Inflammatory macrophage (primary cell): ENCODE measurements at regions not wholly inside any gene's neighbourhood (a gene's known extent, or its start where the extent isn't known, plus 50 kb on each side); places are given as distances from the start of the nearest gene placed in this dataset.
A peak's percentile ranks its signal among the peaks of the same experiment; 100 is the strongest.

Experiments
- DNase-seq, 2 donors: peaks; one replicate each; pipeline ENCODE4 v3.0.0-alpha.2; 2020 to 2022

DNA sequence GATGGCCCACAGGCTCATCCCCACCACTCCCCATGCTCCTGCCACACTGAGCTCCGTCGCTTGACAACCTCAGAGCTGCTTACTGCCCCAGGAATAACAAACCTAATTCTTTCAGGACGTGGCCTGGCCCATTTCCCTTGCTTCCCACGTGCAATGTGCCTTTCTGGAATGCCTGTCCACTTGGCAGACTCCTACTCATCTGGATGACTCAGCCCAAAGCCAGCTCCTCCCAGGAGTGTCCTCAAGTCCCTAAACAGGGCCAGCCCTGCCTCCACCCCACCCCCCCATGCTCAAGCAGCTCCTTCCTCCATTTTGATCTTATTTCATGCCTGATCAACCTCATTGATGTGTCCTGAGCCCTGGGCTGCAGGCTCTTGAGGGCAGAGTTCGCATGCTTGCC lies 164.9 kb upstream of the RNF32 start:
- no peak for DNase-seq

GRCh38 chr7:156475179-156475578 lies 165.4 kb upstream of the RNF32 start:
- no peak for DNase-seq

DNA sequence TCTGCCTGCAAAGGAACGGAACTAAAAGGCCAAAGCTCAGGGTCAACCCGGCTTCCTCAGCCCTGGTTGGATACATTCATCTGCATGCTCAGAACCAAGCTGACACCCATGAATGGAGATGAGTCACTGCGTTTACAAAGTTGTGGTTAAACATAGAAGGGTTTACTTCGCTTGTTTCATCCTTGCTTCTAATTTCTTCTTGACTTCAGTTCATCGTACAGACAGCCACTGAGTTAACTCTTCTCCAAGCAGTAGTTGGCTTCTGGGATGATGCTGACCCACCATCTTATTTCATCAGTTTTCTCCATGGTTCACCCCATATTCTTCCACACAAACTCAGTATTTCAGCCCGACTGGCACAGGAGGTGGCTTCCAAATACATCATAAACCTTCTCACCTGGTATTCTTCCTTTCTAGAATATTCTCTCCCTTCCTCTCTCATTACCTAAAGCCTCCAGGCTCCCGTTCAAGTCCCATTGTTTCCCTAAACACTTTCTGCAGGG lies 166.3 kb upstream of the RNF32 start:
- DNase-seq, result peak; percentile 5 to 12

DNA sequence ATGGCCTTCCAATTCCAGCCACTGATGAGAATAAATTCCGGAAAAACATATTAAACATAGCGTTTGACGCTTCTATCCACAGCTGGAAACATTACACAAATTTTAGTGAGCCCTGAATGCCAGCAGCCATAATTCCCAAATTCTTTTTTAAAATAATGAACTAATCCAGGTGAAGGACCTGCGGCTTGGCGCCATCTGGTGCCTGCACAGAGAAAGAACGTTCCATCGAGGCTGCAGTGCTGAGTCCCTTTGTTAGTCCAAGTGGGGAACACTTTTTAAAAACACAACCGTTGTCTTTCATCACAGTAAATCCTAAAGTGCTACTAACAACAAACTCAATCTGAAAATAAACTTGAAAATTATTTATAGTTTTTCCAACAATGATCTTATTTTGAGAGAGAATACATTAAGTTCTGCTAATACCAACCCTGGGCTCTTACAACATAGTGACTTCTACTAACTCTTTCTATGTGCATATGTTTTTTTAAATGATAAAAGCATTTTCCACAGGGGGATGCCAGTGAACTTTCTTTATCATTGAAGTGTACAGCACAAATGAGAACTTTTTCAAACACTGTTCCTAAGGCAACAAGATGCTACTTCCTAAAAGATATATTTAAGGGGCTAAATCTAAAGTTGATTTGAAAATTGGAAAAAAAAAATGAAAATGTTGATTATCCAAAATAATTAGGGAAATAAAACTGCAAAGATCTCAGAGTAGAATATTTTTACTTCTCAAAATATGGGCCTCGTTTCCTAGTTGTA lies 166.9 kb upstream of the RNF32 start:
- peak in 1 of 2 donors; percentile 32 for DNase-seq

GRCh38 chr7:156472267-156472666 lies 168.3 kb upstream of the RNF32 start:
- DNase-seq, result no peak

DNA sequence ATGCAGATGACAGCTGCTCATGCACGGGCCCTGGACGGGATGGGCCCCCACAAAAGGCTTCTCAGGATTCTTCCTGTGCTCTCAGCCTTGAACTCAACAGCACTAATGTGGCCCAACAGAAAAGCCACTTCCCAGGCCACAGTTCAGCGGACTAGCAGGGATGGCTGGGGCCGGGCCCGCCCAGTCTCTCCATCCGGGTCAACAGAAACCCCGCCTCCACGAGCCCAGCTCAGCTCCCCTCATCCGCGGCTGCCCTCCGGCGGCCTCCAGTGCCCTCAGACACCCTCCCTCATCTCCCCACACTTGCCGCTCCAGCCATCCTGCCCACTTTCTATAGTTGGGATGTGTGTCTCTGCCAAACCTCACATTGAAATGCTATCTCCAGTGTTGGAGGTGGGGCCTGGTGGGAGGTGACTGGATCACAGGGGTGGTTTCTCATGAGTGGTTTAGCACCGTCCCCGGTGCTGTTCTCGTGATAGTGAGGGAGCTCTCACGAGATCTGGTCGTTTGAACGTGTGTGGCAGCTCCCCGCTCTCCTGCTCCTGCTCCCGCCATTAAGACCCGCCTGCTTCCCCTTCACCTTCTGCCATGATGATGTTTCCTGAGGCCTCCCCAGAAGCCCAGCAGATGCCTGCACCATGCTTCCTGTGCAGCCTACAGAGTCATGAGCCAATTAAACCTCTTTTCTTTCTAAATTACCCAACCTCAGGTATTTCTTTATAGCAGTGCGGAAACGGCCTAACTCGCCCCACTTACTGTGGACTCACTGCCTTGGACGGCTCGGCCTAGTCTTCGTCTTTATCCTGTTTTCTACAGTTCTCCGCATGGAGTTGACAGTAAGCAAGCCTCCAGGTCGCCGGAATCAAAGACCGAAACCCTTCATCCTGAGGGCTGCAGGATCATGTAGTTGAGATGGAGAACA lies 169.9 kb upstream of the RNF32 start:
- no peak for DNase-seq

GRCh38 chr7:156466955-156467625 lies 173.5 kb upstream of the RNF32 start:
- DNase-seq, result no peak

GRCh38 chr7:156466272-156466671 lies 174.3 kb upstream of the RNF32 start:
- no peak for DNase-seq

DNA sequence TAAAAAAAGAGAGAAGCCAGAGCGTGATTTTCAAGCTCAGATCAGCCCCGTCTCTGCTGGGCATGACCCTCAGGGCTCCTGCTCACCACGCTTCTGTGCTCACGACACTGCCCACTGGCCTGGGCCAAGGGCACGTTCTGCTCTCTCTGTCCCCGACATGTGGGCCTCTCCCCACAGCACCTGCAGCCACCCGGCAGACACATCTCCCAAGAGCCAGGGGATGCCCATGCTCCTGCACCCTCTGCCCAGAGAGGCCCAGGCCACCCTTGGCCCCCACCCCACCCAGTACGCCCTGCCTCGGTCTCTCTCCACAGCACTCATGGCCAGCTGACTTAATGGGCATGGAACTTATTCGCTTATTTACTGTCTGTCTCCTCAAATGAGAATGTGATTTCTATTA lies 175.4 kb upstream of the RNF32 start:
- DNase-seq, result no peak

DNA sequence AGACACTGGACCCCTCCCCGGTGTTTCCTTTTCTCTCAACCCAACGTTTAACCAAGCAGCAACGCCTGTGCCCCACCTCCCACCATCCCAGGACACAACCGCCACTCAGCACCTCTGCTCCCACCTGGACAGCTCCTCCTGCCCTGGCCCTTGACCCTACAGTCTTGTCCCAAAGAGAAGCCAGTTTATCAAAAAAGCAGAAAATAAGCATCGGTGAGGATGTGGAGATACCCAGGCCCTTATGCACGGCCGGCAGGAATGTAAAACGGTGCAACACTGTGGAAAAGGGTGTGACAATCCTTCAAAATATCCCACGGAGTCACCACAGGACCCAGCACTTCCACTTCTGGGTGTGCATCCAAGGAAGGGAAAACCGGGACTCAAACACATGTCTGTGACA lies 176.2 kb upstream of the RNF32 start:
- DNase-seq, result no peak

DNA sequence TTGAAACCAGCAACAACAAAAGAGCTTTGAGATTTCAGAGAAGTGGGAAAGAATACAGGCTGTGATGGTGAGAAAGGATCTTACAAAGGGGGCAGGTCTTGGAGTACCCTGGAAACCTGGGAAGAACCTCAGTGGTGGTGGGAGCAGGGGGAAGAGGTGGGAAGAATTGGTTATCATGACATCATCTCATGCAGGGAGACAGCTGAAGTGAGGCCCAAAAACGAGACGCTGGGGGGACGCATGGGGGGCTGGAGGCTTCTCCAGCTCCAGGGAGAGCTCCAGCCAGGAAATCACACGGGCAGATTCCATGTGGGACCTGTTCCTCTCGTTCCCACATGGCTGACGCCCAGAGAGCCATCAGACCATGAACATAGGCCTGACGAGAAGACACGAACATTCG lies 177.3 kb upstream of the RNF32 start:
- no peak for DNase-seq

- no peak for DNase-seq
These were observed 178.5 kb upstream of the RNF32 start for GRCh38 chr7:156461881-156462665.

DNA sequence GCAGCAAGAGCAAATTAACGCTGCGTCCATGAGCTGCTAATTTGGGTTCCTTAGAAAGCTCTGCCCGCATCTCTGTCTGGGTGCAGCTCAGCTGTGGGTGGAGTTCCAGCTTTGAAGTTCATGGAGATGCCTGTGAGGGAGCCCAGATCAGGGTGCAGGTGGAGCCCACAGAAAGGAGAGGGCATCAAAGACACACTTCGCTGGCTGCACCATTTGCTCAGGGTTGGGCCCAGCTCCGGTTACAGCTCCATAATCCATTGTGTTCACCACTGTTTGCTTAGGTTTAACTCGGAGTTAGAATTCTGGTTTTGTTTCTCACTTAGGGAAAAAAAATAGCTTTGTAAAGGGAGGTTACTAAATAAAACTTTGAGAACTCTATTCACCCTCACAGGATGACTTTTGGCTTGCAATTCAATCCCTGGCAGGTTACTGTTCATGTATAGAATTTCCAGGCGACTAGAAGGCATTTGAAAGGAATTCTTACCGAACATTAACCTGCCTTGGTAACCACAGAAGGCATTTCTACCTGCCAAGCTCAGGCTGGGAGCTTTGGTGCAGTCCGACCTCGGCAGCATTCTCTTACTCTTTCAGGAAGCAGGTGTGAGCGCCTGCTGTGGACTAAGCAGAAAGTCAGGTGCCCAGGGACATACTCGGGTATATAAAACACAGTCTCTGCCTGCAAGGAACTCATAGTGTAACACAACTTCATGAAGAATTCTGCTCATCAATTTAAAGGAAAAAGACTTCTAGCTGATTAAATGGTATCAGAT lies 179.5 kb upstream of the RNF32 start:
- no peak for DNase-seq

GRCh38 chr7:156459582-156459981 lies 181.0 kb upstream of the RNF32 start:
- DNase-seq, result no peak

DNA sequence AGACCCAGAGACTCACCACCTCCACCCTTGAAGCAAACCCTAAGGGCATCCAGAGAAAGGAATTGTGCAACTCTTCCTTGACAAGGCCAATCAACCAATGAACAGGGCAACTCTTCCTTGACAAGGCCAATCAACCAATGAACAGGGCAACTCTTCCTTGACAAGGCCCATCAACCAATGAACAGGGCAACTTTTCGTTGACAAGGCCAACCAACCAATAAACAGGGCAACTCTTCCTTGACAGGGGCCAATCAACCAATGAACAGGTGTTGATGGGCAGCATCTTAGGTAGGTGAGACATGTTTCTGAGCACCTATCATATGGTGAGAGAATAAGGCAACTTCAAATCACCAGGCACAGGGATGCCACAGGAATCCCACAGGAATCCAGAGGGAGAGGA lies 181.5 kb upstream of the RNF32 start:
- DNase-seq, result no peak

DNA sequence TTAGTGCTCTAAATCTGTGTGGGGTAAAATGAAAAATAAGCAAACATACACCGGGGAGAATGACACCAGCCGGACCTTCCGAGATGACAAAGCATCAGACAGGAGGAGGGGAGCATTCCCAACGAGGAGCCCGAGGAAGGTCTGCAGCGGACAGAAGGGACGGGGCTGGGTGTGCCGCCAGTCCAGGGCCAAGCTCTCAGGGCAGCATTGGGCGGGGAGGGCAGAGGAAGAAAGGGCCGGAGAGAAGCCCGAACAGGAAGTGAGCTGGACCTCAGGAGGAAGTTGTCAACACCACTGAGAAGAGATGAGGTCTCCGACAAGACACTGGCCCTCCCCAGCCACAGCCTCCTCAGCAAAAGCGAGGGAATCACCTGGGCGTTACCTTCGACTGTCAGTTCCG lies 182.6 kb upstream of the RNF32 start:
- DNase-seq, result no peak

DNA sequence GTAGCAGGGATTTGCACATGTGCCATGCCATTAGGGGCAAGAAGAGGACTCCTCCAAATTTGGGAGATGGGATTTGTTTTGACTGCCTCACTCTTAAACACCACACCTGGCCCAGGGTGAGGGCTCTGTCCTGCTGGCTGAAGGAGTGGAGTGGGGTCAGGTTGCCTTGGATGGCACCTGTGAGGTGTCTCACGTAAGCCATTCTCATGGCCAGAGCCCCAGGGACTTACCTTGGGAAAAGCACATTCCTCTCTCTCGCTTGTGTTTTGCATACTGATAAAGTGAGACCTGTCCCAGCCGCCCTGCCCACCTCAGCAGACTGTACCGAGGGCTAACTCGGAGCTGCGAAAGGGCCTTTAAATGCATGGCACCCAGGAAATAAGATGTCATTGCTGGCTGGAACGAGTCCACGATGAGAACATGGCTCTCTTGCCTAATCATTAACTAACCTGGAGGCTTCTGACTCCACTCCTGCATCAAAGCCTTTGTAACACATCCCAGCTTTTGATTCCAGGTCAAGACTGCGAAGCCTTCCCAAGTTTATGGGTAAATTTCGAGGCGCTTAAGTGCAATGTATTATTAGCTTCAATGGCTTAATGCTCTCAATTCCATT lies 184.0 kb upstream of the RNF32 start:
- DNase-seq, result no peak

- no peak for DNase-seq
These were observed 184.5 kb upstream of the RNF32 start for GRCh38 chr7:156456032-156456431.

- no peak for DNase-seq
These were observed 190.1 kb upstream of the RNF32 start for GRCh38 chr7:156450473-156450872.

GRCh38 chr7:156448918-156449317 lies 191.7 kb upstream of the RNF32 start:
- DNase-seq, result no peak

GRCh38 chr7:156446990-156447389 lies 193.6 kb upstream of the RNF32 start:
- DNase-seq, result no peak
